H1 (cell line): ENCODE measurements at regions not wholly inside any gene's neighbourhood (a gene's known extent, or its start where the extent isn't known, plus 50 kb on each side); places are given as distances from the start of the nearest gene placed in this dataset.

Experiments used
- CTCF ChIA-PET: fragments of 300-600 bp; sonication (Branson Sonifier 250); formaldehyde crosslinking; loops from one replicate; lab custom pipeline; 2021; ENCODE audit not compliant: partially characterized antibody; lab: Charles Lee
- POLR2A ChIA-PET: fragments of 300-600 bp; sonication (Branson Sonifier 250); formaldehyde crosslinking; loops from one replicate; lab custom pipeline; 2021; ENCODE audit warnings: inconsistent platforms; ENCODE audit not compliant: partially characterized antibody; lab: Charles Lee
- DNase-seq, 2 experiments: peaks; one replicate each; pipeline versions ENCODE4 v3.0.0 to v3.0.0-alpha.2; 2010 to 2022; ENCODE audit warnings: low spot score in 2 of 2, low read depth in 1 of 2, mixed read lengths in 1 of 2
- FAIRE-seq: peaks from 2 replicates; lab custom pipeline; 2011; peaks lifted over from hg19 to GRCh38; lab: Jason Lieb, UNC
- H2AFZ ChIP-seq: 2 replicates; pipeline ENCODE4 v1.8.1; 2012; ENCODE audit warnings: low read length, inconsistent platforms
- H2AK5ac ChIP-seq: 2 replicates; pipeline ENCODE4 v1.6.1; 2013; ENCODE audit warnings: low read depth, low read length
- H2BK120ac ChIP-seq: replicated peaks from 2 replicates; pipeline ENCODE3; 2013; ENCODE audit warnings: low read depth, low read length, inconsistent platforms
- H2BK12ac ChIP-seq: 2 replicates; pipeline ENCODE4 v1.6.1; 2013; ENCODE audit warnings: low read depth, low read length
- H2BK15ac ChIP-seq: 2 replicates; pipeline ENCODE4 v1.6.1; 2013; ENCODE audit warnings: low read length
- H2BK20ac ChIP-seq: 2 replicates; pipeline ENCODE4 v1.6.1; 2013; ENCODE audit warnings: low read length
- H2BK5ac ChIP-seq: 2 replicates; pipeline ENCODE4 v1.6.1; 2013; ENCODE audit warnings: low read depth, low read length
- H3K14ac ChIP-seq: 2 replicates; pipeline ENCODE4 v1.6.1; 2013; ENCODE audit warnings: inconsistent platforms; ENCODE audit not compliant: insufficient read length
- H3K18ac ChIP-seq: 2 replicates; pipeline ENCODE4 v1.6.1; 2013; ENCODE audit warnings: low read length; ENCODE audit errors: extremely low read depth
- H3K23ac ChIP-seq: 2 replicates; pipeline ENCODE4 v1.6.1; 2013; ENCODE audit warnings: inconsistent platforms; ENCODE audit not compliant: insufficient read length
- H3K23me2 ChIP-seq: 2 replicates; pipeline ENCODE4 v1.6.1; 2013; ENCODE audit warnings: low read depth, low read length
- H3K27ac ChIP-seq: 2 replicates; pipeline ENCODE4 v1.6.1; 2011; ENCODE audit warnings: low read depth, low read length, inconsistent platforms
- H3K27me3 ChIP-seq, 4 experiments: replicated peaks in 1 of 4; 1 replicate in 1 of 4; 2 replicates in 3 of 4; pipeline versions ENCODE4 v1.6.1 to v1.8.1; 2011 to 2013; ENCODE audit warnings: low read length in 3 of 4, mild to moderate bottlenecking in 3 of 4, inconsistent platforms in 2 of 4, mixed read lengths in 2 of 4, moderate library complexity in 1 of 4; ENCODE audit not compliant: control insufficient read depth in 3 of 4, insufficient read depth in 3 of 4; ENCODE audit errors: extremely low read depth in 1 of 4
- H3K36me3 ChIP-seq, 4 experiments: 2 replicates each; pipeline versions ENCODE4 v1.6.1 to v1.8.1; 2011 to 2013; ENCODE audit warnings: mild to moderate bottlenecking in 4 of 4, low read length in 3 of 4, moderate library complexity in 2 of 4, control low read depth in 1 of 4, inconsistent platforms in 1 of 4; ENCODE audit not compliant: insufficient read depth in 4 of 4, control insufficient read depth in 2 of 4
- H3K4ac ChIP-seq: replicated peaks from 2 replicates; pipeline ENCODE3; 2013; ENCODE audit warnings: low read length, low read depth, mixed read lengths, inconsistent platforms; ENCODE audit not compliant: insufficient read length
- H3K4me1 ChIP-seq, 4 experiments: replicated peaks in 1 of 4; 1 replicate in 1 of 4; 2 replicates in 3 of 4; pipeline versions ENCODE4 v1.6.1 to v1.8.1; 2011 to 2013; ENCODE audit warnings: low read length in 3 of 4, inconsistent platforms in 2 of 4, mixed read lengths in 1 of 4; ENCODE audit not compliant: insufficient read depth in 4 of 4, control insufficient read depth in 3 of 4
- H3K4me2 ChIP-seq, 2 experiments: 2 replicates each; pipeline versions ENCODE4 v1.6.1 to v1.8.1; 2011 to 2013; ENCODE audit warnings: low read depth in 2 of 2, low read length in 2 of 2, control low read depth in 1 of 2, inconsistent platforms in 1 of 2, mild to moderate bottlenecking in 1 of 2; ENCODE audit not compliant: insufficient read depth in 1 of 2
- H3K4me3 ChIP-seq, 4 experiments: fragments of 200-600, 300-600 bp in 1 of 4; sonication (generic), shearing (Covaris generic), sonication (Bioruptor Twin) in 1 of 4; 2 replicates each; pipeline versions ENCODE4 v1.5.1 to v1.8.1; 2011 to 2016; ENCODE audit warnings: low read length in 4 of 4, low read depth in 3 of 4, control low read depth in 2 of 4, inconsistent platforms in 2 of 4, mild to moderate bottlenecking in 2 of 4, mixed read lengths in 1 of 4, moderate library complexity in 1 of 4; ENCODE audit not compliant: insufficient read depth in 2 of 4; ENCODE audit errors: extremely low read depth in 1 of 4
- H3K56ac ChIP-seq: replicated peaks from 2 replicates; pipeline ENCODE3; 2013; ENCODE audit warnings: low read depth, mild to moderate bottlenecking, mixed read lengths, low read length, inconsistent platforms; ENCODE audit not compliant: insufficient read length
- H3K79me1 ChIP-seq: 2 replicates; pipeline ENCODE4 v1.6.1; 2013; ENCODE audit warnings: low read depth, low read length, control low read depth
- H3K79me2 ChIP-seq, 2 experiments: 2 replicates each; pipeline versions ENCODE4 v1.6.1 to v1.8.1; 2012 to 2013; ENCODE audit warnings: low read length in 2 of 2, mild to moderate bottlenecking in 2 of 2, inconsistent platforms in 1 of 2; ENCODE audit not compliant: insufficient read depth in 2 of 2, control insufficient read depth in 1 of 2
- H3K9ac ChIP-seq, 4 experiments: replicated peaks in 1 of 4; 1 replicate in 1 of 4; 2 replicates in 3 of 4; pipeline versions ENCODE4 v1.6.1 to v1.8.1; 2011 to 2013; ENCODE audit warnings: low read depth in 3 of 4, low read length in 3 of 4, control low read depth in 2 of 4, mild to moderate bottlenecking in 2 of 4, moderate library complexity in 2 of 4, inconsistent platforms in 1 of 4; ENCODE audit errors: extremely low read depth in 1 of 4
- H3K9me3 ChIP-seq, 2 experiments: 2 replicates each; pipeline versions ENCODE4 v1.6.1 to v1.8.1; 2012 to 2013; ENCODE audit warnings: mild to moderate bottlenecking in 2 of 2, moderate library complexity in 2 of 2, control low read depth in 1 of 2, inconsistent platforms in 1 of 2, low read depth in 1 of 2, low read length in 1 of 2, mixed read lengths in 1 of 2; ENCODE audit not compliant: insufficient read depth in 2 of 2
- H4K20me1 ChIP-seq, 2 experiments: replicated peaks in 1 of 2; 2 replicates each; pipeline versions ENCODE3 to v1.8.1; 2011 to 2013; ENCODE audit warnings: inconsistent platforms in 2 of 2, low read length in 2 of 2, mild to moderate bottlenecking in 1 of 2; ENCODE audit not compliant: insufficient read depth in 2 of 2, control insufficient read depth in 1 of 2
- H4K5ac ChIP-seq: 2 replicates; pipeline ENCODE4 v1.6.1; 2013; ENCODE audit warnings: low read length, low read depth, mixed read lengths, inconsistent platforms; ENCODE audit not compliant: insufficient read length
- H4K8ac ChIP-seq: 2 replicates; pipeline ENCODE4 v1.8.0; 2013; ENCODE audit warnings: mild to moderate bottlenecking, moderate library complexity, low read length, inconsistent platforms; ENCODE audit not compliant: insufficient read depth; ENCODE audit errors: extremely low read depth
- H4K91ac ChIP-seq: replicated peaks from 2 replicates; pipeline ENCODE3; 2013; ENCODE audit warnings: low read length, mixed read lengths, inconsistent platforms; ENCODE audit not compliant: insufficient read length
- CHD1 ChIP-seq: IDR thresholded peaks from 2 replicates; pipeline ENCODE4 v1.6.1; 2012; ENCODE audit warnings: low read depth, low read length, improper control_type of control experiment
- POU5F1 ChIP-seq: IDR thresholded peaks from 2 replicates; pipeline ENCODE4 v1.6.1; 2011; ENCODE audit warnings: low read depth, mild to moderate bottlenecking, low read length, moderate library complexity
- SP2 ChIP-seq: IDR thresholded peaks from 2 replicates; pipeline ENCODE4 v1.6.1; 2012; ENCODE audit warnings: mild to moderate bottlenecking, low read length, inconsistent platforms
- TAF7 ChIP-seq: optimal IDR thresholded peaks from 2 replicates; pipeline ENCODE3; 2011; ENCODE audit warnings: low read depth, mild to moderate bottlenecking, inconsistent platforms, low read length, moderate library complexity, borderline replicate concordance
- TBP ChIP-seq: IDR thresholded peaks from 2 replicates; pipeline ENCODE4 v1.6.1; 2011; ENCODE audit warnings: low read depth, low read length, improper control_type of control experiment
- WGBS, 2 experiments: shearing (Covaris generic) in 1 of 2; methylation state at CpG; one replicate each; pipeline versions ENCODE4 v1.1.6 to v1.1.7; 2013 to 2015; ENCODE audit warnings: low lambda C conversion rate in 2 of 2, mixed read lengths in 2 of 2, inconsistent platforms in 1 of 2, low coverage in 1 of 2, missing lambda C conversion rate in 1 of 2; ENCODE audit not compliant: insufficient replicate concordance in 2 of 2, insufficient coverage in 1 of 2, insufficient read length in 1 of 2; ENCODE audit errors: extremely low coverage in 1 of 2, missing lambda C conversion rate in 1 of 2; 5-methylcytosine and 5-hydroxymethylcytosine counted together
- TF ChIP-seq, protein P1 (sequence below): IDR thresholded peaks from 2 replicates; pipeline ENCODE4 v1.6.1; 2012; ENCODE audit warnings: inconsistent platforms

DNA sequence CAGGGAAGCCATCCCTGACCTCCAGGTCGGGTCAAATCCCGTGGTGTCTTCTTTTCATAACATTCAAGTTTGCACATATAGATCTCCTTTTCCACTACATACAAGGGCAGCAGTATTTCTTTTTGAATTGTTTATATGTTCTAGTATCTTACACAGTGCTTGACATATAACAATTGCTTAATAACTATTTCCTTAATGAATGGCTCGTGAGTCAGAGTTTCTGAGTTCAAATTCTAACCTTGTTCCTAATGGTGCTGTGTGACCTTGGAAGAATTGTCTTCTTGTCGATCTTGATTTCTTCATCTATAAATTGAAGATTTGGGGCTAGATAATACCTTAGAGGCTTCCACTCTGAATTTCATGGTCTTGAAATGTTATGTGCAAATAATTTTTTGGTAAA lies 57.2 kb upstream of the PELI2 start:
- Histone ChIP-seq H4K20me1 (no peaks in the 10 kb centered on the region), H3K4me2 (no peak overlapping the region), H3K23me2 (no peaks in the 10 kb centered on the region; the same call in 1 of the 2 replicates), H2BK20ac (no peak overlapping the region), H3K56ac (no peak overlapping the region), H2AFZ (no peak overlapping the region), H2AK5ac (no peak overlapping the region), H3K4me1 (peaks cover 0 to 4% (median 1%) of the 10 kb centered on the region in 4 experiments; a peak in 1 of 7 replicates), H4K5ac (no peak overlapping the region), H3K27me3 (no peaks in the 10 kb centered on the region), H3K27ac (no peak overlapping the region), H2BK120ac (no peak overlapping the region), H3K9me3 (no peaks in the 10 kb centered on the region), H4K8ac (no peak overlapping the region), H3K14ac (no peak overlapping the region), H3K36me3 (no peaks in the 10 kb centered on the region), H3K79me1 (no peaks in the 10 kb centered on the region), H4K91ac (no peak overlapping the region), H2BK5ac (no peak overlapping the region), H2BK12ac (no peak overlapping the region), H3K18ac (no peak overlapping the region), H3K4ac (no peak overlapping the region), H3K4me3 (no peak overlapping the region), H2BK15ac (no peak overlapping the region), H3K9ac (no peak overlapping the region), H3K79me2 (no peaks in the 10 kb centered on the region), H3K23ac (no peak overlapping the region)
- POLR2A ChIA-PET, result no interaction called here
- FAIRE-seq (no peak), DNase-seq (no peak)
- CTCF ChIA-PET, result no interaction called here
- TF ChIP-seq SP2 (no peak), CHD1 (no peak), TBP (no peak), TAF7 (no peak), POU5F1 (no peak)
- TF ChIP-seq, protein P1, sequence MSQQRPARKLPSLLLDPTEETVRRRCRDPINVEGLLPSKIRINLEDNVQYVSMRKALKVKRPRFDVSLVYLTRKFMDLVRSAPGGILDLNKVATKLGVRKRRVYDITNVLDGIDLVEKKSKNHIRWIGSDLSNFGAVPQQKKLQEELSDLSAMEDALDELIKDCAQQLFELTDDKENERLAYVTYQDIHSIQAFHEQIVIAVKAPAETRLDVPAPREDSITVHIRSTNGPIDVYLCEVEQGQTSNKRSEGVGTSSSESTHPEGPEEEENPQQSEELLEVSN, result no peak
- WGBS, 2 experiments, result 92% methylated on average over 4 of the region's 4 CpGs; no CpG with 5 or more reads in 1 of the 2 experiments
